ENCODE measurements at regions not wholly inside any gene's neighbourhood (a gene's known extent, or its start where the extent isn't known, plus 50 kb on each side); places are given as distances from the start of the nearest gene placed in this dataset.
A peak's percentile ranks its signal among the peaks of the same experiment; 100 is the strongest.
"Not testable (repeated sequence)": the region's sequence is repeated elsewhere in the genome, so short reads cannot be mapped to it uniquely, and the experiment has no call there.

DNA sequence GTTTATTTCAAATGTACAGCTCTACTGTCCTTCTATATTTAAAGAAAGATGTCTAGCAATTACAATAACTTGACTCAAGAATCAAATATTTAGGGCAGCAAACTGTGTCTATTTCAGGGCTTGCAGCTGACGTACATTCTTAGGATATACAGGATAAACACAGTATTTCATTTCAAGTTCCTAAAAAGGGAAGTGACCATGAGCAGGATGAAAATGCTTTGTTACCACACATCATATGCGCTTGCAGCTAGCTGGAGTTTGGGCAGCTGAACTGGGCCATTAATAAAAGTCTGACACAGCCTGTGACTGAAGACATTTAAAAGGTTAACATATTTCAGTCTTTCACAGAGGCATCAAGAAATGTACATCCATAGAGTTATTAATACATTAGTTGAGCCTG is 264.6 kb upstream of the TRIB2 start:
- H3K4me3 Mint-ChIP-seq, result peak overlapping the region; percentile 53 to 79
- no peak for DNase-seq
- peak overlapping the region; percentile 73 for H3K27ac Mint-ChIP-seq
- H3K9me3 Mint-ChIP-seq, result peaks cover 2 to 4% of the 10 kb centered on the region in 2 donors
- H3K36me3 Mint-ChIP-seq (ENCODE audit: insufficient read depth in 2 of 2), result peaks cover 0 to 2% of the 10 kb centered on the region in 2 donors
- peaks cover 41% of the 10 kb centered on the region for H3K4me1 Mint-ChIP-seq (ENCODE audit: low read depth)
- H3K27me3 Mint-ChIP-seq (ENCODE audit: low read depth), result no peaks in the 10 kb centered on the region
- ATAC-seq (replicated peaks in 1 of 2), result no peak

DNA sequence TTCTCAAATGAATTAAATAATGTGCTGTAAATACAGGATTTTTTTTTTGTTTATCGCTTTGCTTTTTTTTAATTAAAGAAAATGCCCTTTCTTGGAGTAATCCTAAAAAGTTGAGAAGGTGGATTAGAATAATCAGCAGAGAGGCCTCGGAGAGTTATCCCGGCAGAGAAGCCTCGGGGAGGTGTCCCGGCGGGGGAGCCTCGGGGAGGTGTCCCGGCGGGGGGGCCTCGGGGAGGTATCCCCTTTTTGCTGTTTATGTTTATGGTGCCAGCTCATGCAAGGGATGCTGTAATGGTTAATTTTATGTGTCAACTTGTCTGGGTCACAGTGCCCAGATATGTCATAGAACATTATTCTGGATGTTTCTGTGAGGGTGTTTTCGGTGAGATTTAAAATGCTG is 263.0 kb upstream of the TRIB2 start:
- Mint-ChIP-seq H3K4me3 (no peak overlapping the region), H3K27me3 (ENCODE audit: low read depth) (no peaks in the 10 kb centered on the region), H3K9me3 (peaks cover 2 to 4% of the 10 kb centered on the region in 2 donors), H3K4me1 (ENCODE audit: low read depth) (peaks cover 47% of the 10 kb centered on the region), H3K27ac (no peak overlapping the region), H3K36me3 (ENCODE audit: insufficient read depth in 2 of 2) (peaks cover 0 to 3% of the 10 kb centered on the region in 2 donors)
- DNase-seq, result no peak
- ATAC-seq (replicated peaks in 1 of 2), result no peak

DNA sequence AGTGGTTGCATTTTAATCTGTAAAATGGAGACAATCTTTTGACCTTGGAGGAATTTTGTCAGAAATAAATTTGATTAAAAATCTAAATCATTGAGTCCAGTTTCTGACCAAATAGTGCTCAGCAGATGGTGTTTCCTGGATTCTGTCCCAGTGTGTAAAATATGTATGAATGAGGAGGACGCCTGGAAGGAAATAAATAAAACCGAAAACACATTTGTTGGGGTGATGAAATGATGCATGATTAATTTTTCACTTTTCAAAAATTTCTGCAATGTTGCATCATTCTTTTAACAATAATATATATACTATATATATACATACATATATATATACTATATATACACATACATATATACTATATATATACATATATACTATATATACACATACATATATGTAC is 261.1 kb upstream of the TRIB2 start:
- no peak overlapping the region for H3K4me3 Mint-ChIP-seq
- H3K27ac Mint-ChIP-seq, result peak overlapping the region; percentile 86
- peaks cover 0 to 3% of the 10 kb centered on the region in 2 donors for H3K36me3 Mint-ChIP-seq (ENCODE audit: insufficient read depth in 2 of 2)
- H3K4me1 Mint-ChIP-seq (ENCODE audit: low read depth), result peaks cover 36% of the 10 kb centered on the region
- no peaks in the 10 kb centered on the region for H3K27me3 Mint-ChIP-seq (ENCODE audit: low read depth)
- peaks cover 1 to 2% of the 10 kb centered on the region in 2 donors for H3K9me3 Mint-ChIP-seq
- no peak for DNase-seq
- ATAC-seq (replicated peaks in 1 of 2), result no peak

DNA sequence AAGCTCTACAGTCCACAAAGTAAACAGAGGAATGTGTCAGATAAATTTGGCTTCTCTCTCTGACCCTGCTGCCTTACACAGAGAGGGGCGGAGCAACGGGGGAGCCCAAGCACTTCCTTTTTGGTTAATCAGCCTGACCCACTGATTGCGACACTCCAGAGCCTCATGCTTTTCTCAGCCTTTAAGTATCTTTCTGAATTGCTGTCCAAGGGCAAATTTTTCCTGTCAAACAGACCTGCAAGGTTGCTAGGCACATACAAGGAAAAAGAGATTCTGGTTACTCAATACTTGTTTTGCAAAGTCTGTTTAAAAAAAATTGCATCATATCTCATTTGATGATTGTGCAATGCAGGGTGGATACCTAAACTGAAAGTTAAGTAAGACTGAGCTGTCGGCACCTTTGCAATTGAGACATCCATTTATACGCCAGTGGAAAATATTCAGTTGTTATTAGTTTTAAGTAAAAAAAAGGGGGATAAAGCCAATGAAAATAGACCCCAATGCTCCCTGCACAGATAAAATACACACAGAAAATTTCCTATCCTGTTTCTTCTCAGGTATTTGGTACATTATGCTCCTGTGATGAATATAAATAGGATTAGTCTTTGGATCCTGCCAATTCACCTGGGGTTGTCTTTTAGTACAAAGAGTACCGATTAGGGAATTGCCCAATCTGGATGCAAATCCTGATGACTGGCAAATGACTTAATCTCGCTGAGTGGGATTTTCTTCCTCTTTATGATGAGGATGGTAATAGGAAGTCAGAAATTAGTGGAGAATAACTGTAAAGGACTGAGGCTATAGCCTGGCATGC is 260.2 kb upstream of the TRIB2 start:
- H3K9me3 Mint-ChIP-seq, result peaks cover 3% of the 10 kb centered on the region in 2 donors
- H3K4me1 Mint-ChIP-seq (ENCODE audit: low read depth), result peaks cover 36% of the 10 kb centered on the region
- H3K36me3 Mint-ChIP-seq (ENCODE audit: insufficient read depth in 2 of 2), result peaks cover 1 to 7% of the 10 kb centered on the region in 2 donors
- ATAC-seq (replicated peaks in 1 of 2) (peak; percentile 94), DNase-seq (peak; percentile 73 to 74)
- H3K27ac Mint-ChIP-seq, result peak overlapping the region; percentile 97
- peak overlapping the region; percentile 75 to 95 for H3K4me3 Mint-ChIP-seq
- no peaks in the 10 kb centered on the region for H3K27me3 Mint-ChIP-seq (ENCODE audit: low read depth)

DNA sequence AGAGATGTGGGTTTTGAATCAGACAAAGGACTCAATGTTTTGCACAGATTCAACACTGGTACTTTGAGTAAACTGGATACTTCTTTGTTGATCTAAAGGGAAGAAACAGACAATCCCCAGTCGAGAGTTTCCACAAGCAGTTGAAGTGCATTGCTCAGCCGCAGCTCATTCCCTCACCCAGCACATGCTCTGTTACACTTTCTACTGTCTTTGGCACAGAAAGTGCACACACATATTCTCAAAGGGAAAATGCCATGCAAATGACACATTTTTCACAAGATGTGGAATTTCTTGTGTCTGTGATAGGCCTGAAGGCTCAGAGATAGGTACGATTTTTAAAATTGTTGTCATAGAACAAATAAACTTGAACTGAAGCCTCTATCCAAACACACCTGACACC is 258.9 kb upstream of the TRIB2 start:
- Mint-ChIP-seq H3K9me3 (peaks cover 3% of the 10 kb centered on the region in 2 donors), H3K27ac (no peak overlapping the region), H3K4me3 (no peak overlapping the region), H3K4me1 (ENCODE audit: low read depth) (peaks cover 22% of the 10 kb centered on the region), H3K27me3 (ENCODE audit: low read depth) (no peaks in the 10 kb centered on the region), H3K36me3 (ENCODE audit: insufficient read depth in 2 of 2) (peaks cover 1 to 7% of the 10 kb centered on the region in 2 donors)
- DNase-seq, result no peak
- no peak for ATAC-seq (replicated peaks in 1 of 2)

DNA sequence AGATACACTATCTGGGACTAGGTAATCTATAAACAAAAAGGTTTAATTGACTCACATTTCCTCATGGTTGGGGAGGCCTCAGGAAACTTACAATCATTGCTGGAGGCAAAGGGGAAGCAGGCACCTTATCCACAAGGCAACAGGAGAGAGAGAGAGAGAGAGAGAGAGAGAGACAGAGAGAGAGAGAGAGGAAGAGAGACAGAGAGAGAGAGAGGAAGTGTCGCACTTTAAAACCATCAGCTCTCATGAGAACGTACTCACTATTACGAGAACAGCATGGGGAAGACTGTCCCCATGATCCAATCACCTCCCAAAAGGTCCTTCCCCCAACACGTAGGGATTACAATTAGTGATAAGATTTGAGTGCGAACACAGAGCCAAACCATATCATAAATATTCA is 253.5 kb upstream of the TRIB2 start:
- ATAC-seq (replicated peaks in 1 of 2) (no peak), DNase-seq (no peak)
- H3K4me1 Mint-ChIP-seq (ENCODE audit: low read depth), result no peaks in the 10 kb centered on the region
- H3K27me3 Mint-ChIP-seq (ENCODE audit: low read depth), result no peaks in the 10 kb centered on the region
- H3K36me3 Mint-ChIP-seq (ENCODE audit: insufficient read depth in 2 of 2), result peaks cover 4% of the 10 kb centered on the region in 2 donors
- H3K9me3 Mint-ChIP-seq, result peaks cover 4 to 5% of the 10 kb centered on the region in 2 donors
- no peak overlapping the region for H3K27ac Mint-ChIP-seq
- no peak overlapping the region for H3K4me3 Mint-ChIP-seq

DNA sequence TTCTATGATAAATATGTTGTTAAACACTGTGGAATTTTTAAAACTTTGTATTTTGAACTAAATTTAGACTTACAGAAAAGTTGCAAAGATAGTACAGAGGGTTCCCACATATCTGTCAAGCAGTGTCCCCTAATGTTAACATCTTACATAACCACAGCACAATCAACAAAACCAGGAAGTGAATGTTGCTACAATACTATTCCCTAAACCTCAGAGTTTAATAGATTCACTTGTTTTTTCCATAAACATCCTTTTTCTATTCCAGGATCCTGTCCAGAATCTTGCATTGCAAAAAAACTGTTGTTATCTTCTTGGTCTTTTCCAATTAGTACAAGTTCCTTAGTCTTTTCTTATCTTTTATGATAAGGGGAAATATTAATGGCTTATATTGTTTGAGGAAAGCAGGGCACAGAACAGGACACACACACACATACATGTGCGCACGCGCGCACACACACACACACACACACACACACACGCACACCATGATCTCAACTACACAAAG is 251.1 kb upstream of the TRIB2 start:
- no peak for ATAC-seq (replicated peaks in 1 of 2)
- H3K27ac Mint-ChIP-seq, result no peak overlapping the region
- peaks cover 4 to 5% of the 10 kb centered on the region in 2 donors for H3K36me3 Mint-ChIP-seq (ENCODE audit: insufficient read depth in 2 of 2)
- H3K9me3 Mint-ChIP-seq, result peaks cover 4 to 6% of the 10 kb centered on the region in 2 donors
- no peak overlapping the region for H3K4me3 Mint-ChIP-seq
- no peaks in the 10 kb centered on the region for H3K4me1 Mint-ChIP-seq (ENCODE audit: low read depth)
- no peaks in the 10 kb centered on the region for H3K27me3 Mint-ChIP-seq (ENCODE audit: low read depth)
- DNase-seq, result no peak

DNA sequence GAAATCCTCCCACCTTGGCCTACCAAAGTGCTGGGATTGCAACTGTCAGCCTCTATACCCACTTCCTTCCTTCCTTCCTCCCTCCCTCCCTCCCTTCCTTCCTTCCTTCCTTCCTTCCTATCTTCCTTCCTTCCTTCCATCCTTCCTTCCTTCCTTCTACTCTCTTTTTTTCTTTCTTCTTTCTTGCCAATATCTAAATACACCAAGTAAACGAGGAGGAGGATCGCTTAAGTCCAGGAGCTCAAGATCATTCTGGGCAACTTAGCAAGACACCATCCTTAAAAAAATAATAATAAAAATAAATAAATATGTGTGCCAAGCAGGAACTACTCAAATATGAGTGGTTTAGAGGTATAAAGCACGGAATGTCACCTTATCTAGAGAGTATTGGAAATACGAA is 249.4 kb upstream of the TRIB2 start:
- H3K27me3 Mint-ChIP-seq (ENCODE audit: low read depth), result no peaks in the 10 kb centered on the region
- DNase-seq, result no peak
- no peak overlapping the region for H3K27ac Mint-ChIP-seq
- H3K4me3 Mint-ChIP-seq, result no peak overlapping the region
- ATAC-seq (replicated peaks in 1 of 2), result no peak
- peaks cover 4 to 6% of the 10 kb centered on the region in 2 donors for H3K36me3 Mint-ChIP-seq (ENCODE audit: insufficient read depth in 2 of 2)
- no peaks in the 10 kb centered on the region for H3K4me1 Mint-ChIP-seq (ENCODE audit: low read depth)
- peaks cover 6 to 9% of the 10 kb centered on the region in 2 donors for H3K9me3 Mint-ChIP-seq

DNA sequence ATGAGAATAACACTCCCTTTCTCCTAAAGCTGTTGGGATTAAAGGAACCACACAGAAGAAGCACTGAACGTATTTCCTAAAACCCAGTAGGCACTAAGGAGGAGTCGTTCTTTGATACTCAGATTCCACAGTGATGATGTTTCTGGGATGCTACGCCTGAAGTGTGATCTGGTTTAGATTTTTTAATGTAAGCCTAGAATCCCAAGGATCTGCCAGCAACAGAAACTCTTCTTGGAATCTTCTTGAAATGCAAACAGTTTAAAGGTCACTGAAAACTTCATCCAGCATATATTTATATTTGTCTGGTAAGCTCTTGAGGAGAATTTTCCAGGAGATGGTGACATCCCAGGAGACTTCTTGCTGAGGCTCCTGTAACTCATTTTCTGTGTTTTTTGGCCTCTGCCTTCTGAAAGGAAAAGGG is 247.6 kb upstream of the TRIB2 start:
- no peak for ATAC-seq (replicated peaks in 1 of 2)
- H3K4me1 Mint-ChIP-seq (ENCODE audit: low read depth), result no peaks in the 10 kb centered on the region
- H3K36me3 Mint-ChIP-seq (ENCODE audit: insufficient read depth in 2 of 2), result peaks cover 6 to 8% of the 10 kb centered on the region in 2 donors
- DNase-seq, result no peak
- peaks cover 8% of the 10 kb centered on the region in 2 donors for H3K9me3 Mint-ChIP-seq
- H3K27ac Mint-ChIP-seq, result no peak overlapping the region
- no peaks in the 10 kb centered on the region for H3K27me3 Mint-ChIP-seq (ENCODE audit: low read depth)
- H3K4me3 Mint-ChIP-seq, result no peak overlapping the region

DNA sequence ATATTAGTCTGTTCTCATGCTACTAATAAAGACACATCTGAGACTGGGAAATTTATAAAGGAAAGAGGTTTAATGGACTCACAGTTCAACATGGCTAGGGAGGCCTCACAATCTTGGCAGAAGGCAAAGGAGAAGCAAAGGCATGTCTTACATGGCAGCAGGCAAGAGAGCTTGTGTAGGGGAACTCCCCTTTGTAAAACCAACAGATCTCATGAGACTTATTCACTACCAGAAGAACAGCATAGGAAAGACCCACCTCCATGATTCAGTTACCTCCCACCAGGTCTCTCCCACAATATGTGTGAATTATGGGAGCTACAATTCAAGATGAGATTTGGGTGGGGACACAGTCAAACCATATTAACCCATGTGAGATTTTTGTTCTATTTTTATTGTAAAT is 244.5 kb upstream of the TRIB2 start:
- not testable (repeated sequence) for ATAC-seq (replicated peaks in 1 of 2); H3K36me3 Mint-ChIP-seq (ENCODE audit: insufficient read depth in 2 of 2); H3K4me1 Mint-ChIP-seq (ENCODE audit: low read depth); H3K27me3 Mint-ChIP-seq (ENCODE audit: low read depth); DNase-seq; H3K27ac Mint-ChIP-seq; H3K9me3 Mint-ChIP-seq; H3K4me3 Mint-ChIP-seq

DNA sequence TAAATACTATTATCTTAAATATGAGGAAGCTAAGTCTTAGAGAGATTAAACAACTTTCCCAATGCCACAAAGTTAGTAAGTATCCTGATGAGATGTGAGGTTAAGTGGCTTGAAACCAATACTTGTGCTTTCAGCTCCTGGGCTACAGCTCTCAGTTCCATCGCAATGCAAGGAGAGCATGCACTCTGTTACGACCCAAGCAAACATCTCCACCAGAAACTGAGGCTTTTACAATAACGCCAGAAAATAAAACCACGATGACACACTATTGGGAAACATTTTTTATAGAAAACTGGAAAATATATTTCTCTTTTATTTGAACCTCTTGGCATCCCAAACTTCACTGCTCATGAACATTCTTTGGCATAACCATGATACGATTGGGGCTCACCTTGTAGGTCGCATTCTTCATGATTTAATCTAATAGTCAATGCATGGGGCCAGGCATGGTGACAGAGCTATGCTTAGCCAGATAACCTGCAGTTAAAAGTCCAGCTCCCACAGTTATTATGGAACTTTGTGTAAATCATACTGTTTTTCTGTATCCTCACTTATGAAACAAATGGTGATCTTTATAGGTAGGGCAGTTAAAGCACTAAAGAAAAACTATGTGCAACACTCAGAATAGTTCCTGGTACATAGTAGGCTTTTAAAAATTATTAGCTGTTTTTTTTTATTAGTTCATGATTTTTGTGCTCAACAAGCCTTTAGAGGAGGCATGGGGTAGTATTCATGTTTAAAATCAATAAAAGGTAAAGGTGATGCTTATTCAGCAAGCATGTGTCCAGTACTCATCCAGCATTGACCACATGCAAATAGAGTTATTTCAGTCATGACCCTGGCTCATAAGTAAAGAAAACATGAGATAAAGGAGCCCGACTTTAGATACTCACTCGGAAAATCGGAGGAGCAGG is 238.3 kb upstream of the TRIB2 start:
- Mint-ChIP-seq H3K36me3 (ENCODE audit: insufficient read depth in 2 of 2) (peaks cover 4% of the 10 kb centered on the region in 2 donors), H3K4me1 (ENCODE audit: low read depth) (no peaks in the 10 kb centered on the region), H3K27me3 (ENCODE audit: low read depth) (no peaks in the 10 kb centered on the region), H3K27ac (no peak overlapping the region), H3K9me3 (peaks cover 2 to 6% of the 10 kb centered on the region in 2 donors), H3K4me3 (no peak overlapping the region)
- DNase-seq (no peak), ATAC-seq (replicated peaks in 1 of 2) (no peak)

DNA sequence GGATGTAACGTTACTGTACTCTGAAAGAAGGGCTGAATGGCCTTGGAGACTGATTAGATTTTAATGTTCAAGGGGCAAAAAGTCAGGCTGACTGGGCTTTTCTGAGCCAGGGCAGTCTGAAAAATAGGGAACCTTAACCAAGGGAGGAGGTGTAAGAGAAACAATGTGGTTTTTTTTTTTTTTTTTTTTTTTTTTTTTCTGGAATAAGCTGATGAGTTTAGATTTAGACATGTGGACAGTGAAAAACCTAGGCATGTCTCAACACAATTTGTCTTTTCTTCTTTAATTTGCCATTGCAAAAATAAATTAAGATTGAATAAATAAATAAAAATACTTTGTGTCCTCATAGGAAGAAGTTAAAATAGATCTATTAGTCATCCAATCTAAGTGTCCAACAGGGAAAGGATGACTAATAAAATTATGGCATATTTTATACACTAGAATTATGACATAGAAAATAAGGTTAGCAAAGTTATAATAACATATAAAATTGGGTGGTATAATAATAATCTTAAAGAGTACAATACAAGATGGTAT is 237.6 kb upstream of the TRIB2 start:
- DNase-seq (no peak), ATAC-seq (replicated peaks in 1 of 2) (no peak)
- Mint-ChIP-seq H3K4me3 (no peak overlapping the region), H3K27me3 (ENCODE audit: low read depth) (no peaks in the 10 kb centered on the region), H3K9me3 (peaks cover 2 to 6% of the 10 kb centered on the region in 2 donors), H3K27ac (no peak overlapping the region), H3K36me3 (ENCODE audit: insufficient read depth in 2 of 2) (peaks cover 3 to 4% of the 10 kb centered on the region in 2 donors), H3K4me1 (ENCODE audit: low read depth) (peaks cover under 1% of the 10 kb centered on the region)
